H1 (cell line): ENCODE measurements at regions not wholly inside any gene's neighbourhood (a gene's known extent, or its start where the extent isn't known, plus 50 kb on each side); places are given as distances from the start of the nearest gene placed in this dataset.

ENCODE experiments used
- CTCF ChIA-PET: fragments of 300-600 bp; sonication (Branson Sonifier 250); formaldehyde crosslinking; loops from one replicate; lab custom pipeline; 2021; ENCODE audit not compliant: partially characterized antibody; lab: Charles Lee
- POLR2A ChIA-PET: fragments of 300-600 bp; sonication (Branson Sonifier 250); formaldehyde crosslinking; loops from one replicate; lab custom pipeline; 2021; ENCODE audit warnings: inconsistent platforms; ENCODE audit not compliant: partially characterized antibody; lab: Charles Lee
- DNase-seq, 2 experiments: peaks; one replicate each; pipeline versions ENCODE4 v3.0.0 to v3.0.0-alpha.2; 2010 to 2022; ENCODE audit warnings: low spot score in 2 of 2, low read depth in 1 of 2, mixed read lengths in 1 of 2
- FAIRE-seq: peaks from 2 replicates; lab custom pipeline; 2011; peaks lifted over from hg19 to GRCh38; lab: Jason Lieb, UNC
- H2AFZ ChIP-seq: 2 replicates; pipeline ENCODE4 v1.8.1; 2012; ENCODE audit warnings: low read length, inconsistent platforms
- H2AK5ac ChIP-seq: 2 replicates; pipeline ENCODE4 v1.6.1; 2013; ENCODE audit warnings: low read depth, low read length
- H2BK120ac ChIP-seq: replicated peaks from 2 replicates; pipeline ENCODE3; 2013; ENCODE audit warnings: low read depth, low read length, inconsistent platforms
- H2BK12ac ChIP-seq: 2 replicates; pipeline ENCODE4 v1.6.1; 2013; ENCODE audit warnings: low read depth, low read length
- H2BK15ac ChIP-seq: 2 replicates; pipeline ENCODE4 v1.6.1; 2013; ENCODE audit warnings: low read length
- H2BK20ac ChIP-seq: 2 replicates; pipeline ENCODE4 v1.6.1; 2013; ENCODE audit warnings: low read length
- H2BK5ac ChIP-seq: 2 replicates; pipeline ENCODE4 v1.6.1; 2013; ENCODE audit warnings: low read depth, low read length
- H3K14ac ChIP-seq: 2 replicates; pipeline ENCODE4 v1.6.1; 2013; ENCODE audit warnings: inconsistent platforms; ENCODE audit not compliant: insufficient read length
- H3K18ac ChIP-seq: 2 replicates; pipeline ENCODE4 v1.6.1; 2013; ENCODE audit warnings: low read length; ENCODE audit errors: extremely low read depth
- H3K23ac ChIP-seq: 2 replicates; pipeline ENCODE4 v1.6.1; 2013; ENCODE audit warnings: inconsistent platforms; ENCODE audit not compliant: insufficient read length
- H3K23me2 ChIP-seq: 2 replicates; pipeline ENCODE4 v1.6.1; 2013; ENCODE audit warnings: low read depth, low read length
- H3K27ac ChIP-seq: 2 replicates; pipeline ENCODE4 v1.6.1; 2011; ENCODE audit warnings: low read depth, low read length, inconsistent platforms
- H3K27me3 ChIP-seq, 4 experiments: replicated peaks in 1 of 4; 1 replicate in 1 of 4; 2 replicates in 3 of 4; pipeline versions ENCODE4 v1.6.1 to v1.8.1; 2011 to 2013; ENCODE audit warnings: low read length in 3 of 4, mild to moderate bottlenecking in 3 of 4, inconsistent platforms in 2 of 4, mixed read lengths in 2 of 4, moderate library complexity in 1 of 4; ENCODE audit not compliant: control insufficient read depth in 3 of 4, insufficient read depth in 3 of 4; ENCODE audit errors: extremely low read depth in 1 of 4
- H3K36me3 ChIP-seq, 4 experiments: 2 replicates each; pipeline versions ENCODE4 v1.6.1 to v1.8.1; 2011 to 2013; ENCODE audit warnings: mild to moderate bottlenecking in 4 of 4, low read length in 3 of 4, moderate library complexity in 2 of 4, control low read depth in 1 of 4, inconsistent platforms in 1 of 4; ENCODE audit not compliant: insufficient read depth in 4 of 4, control insufficient read depth in 2 of 4
- H3K4ac ChIP-seq: replicated peaks from 2 replicates; pipeline ENCODE3; 2013; ENCODE audit warnings: low read length, low read depth, mixed read lengths, inconsistent platforms; ENCODE audit not compliant: insufficient read length
- H3K4me1 ChIP-seq, 4 experiments: replicated peaks in 1 of 4; 1 replicate in 1 of 4; 2 replicates in 3 of 4; pipeline versions ENCODE4 v1.6.1 to v1.8.1; 2011 to 2013; ENCODE audit warnings: low read length in 3 of 4, inconsistent platforms in 2 of 4, mixed read lengths in 1 of 4; ENCODE audit not compliant: insufficient read depth in 4 of 4, control insufficient read depth in 3 of 4
- H3K4me2 ChIP-seq, 2 experiments: 2 replicates each; pipeline versions ENCODE4 v1.6.1 to v1.8.1; 2011 to 2013; ENCODE audit warnings: low read depth in 2 of 2, low read length in 2 of 2, control low read depth in 1 of 2, inconsistent platforms in 1 of 2, mild to moderate bottlenecking in 1 of 2; ENCODE audit not compliant: insufficient read depth in 1 of 2
- H3K4me3 ChIP-seq, 4 experiments: fragments of 200-600, 300-600 bp in 1 of 4; sonication (generic), shearing (Covaris generic), sonication (Bioruptor Twin) in 1 of 4; 2 replicates each; pipeline versions ENCODE4 v1.5.1 to v1.8.1; 2011 to 2016; ENCODE audit warnings: low read length in 4 of 4, low read depth in 3 of 4, control low read depth in 2 of 4, inconsistent platforms in 2 of 4, mild to moderate bottlenecking in 2 of 4, mixed read lengths in 1 of 4, moderate library complexity in 1 of 4; ENCODE audit not compliant: insufficient read depth in 2 of 4; ENCODE audit errors: extremely low read depth in 1 of 4
- H3K56ac ChIP-seq: replicated peaks from 2 replicates; pipeline ENCODE3; 2013; ENCODE audit warnings: low read depth, mild to moderate bottlenecking, mixed read lengths, low read length, inconsistent platforms; ENCODE audit not compliant: insufficient read length
- H3K79me1 ChIP-seq: 2 replicates; pipeline ENCODE4 v1.6.1; 2013; ENCODE audit warnings: low read depth, low read length, control low read depth
- H3K79me2 ChIP-seq, 2 experiments: 2 replicates each; pipeline versions ENCODE4 v1.6.1 to v1.8.1; 2012 to 2013; ENCODE audit warnings: low read length in 2 of 2, mild to moderate bottlenecking in 2 of 2, inconsistent platforms in 1 of 2; ENCODE audit not compliant: insufficient read depth in 2 of 2, control insufficient read depth in 1 of 2
- H3K9ac ChIP-seq, 4 experiments: replicated peaks in 1 of 4; 1 replicate in 1 of 4; 2 replicates in 3 of 4; pipeline versions ENCODE4 v1.6.1 to v1.8.1; 2011 to 2013; ENCODE audit warnings: low read depth in 3 of 4, low read length in 3 of 4, control low read depth in 2 of 4, mild to moderate bottlenecking in 2 of 4, moderate library complexity in 2 of 4, inconsistent platforms in 1 of 4; ENCODE audit errors: extremely low read depth in 1 of 4
- H3K9me3 ChIP-seq, 2 experiments: 2 replicates each; pipeline versions ENCODE4 v1.6.1 to v1.8.1; 2012 to 2013; ENCODE audit warnings: mild to moderate bottlenecking in 2 of 2, moderate library complexity in 2 of 2, control low read depth in 1 of 2, inconsistent platforms in 1 of 2, low read depth in 1 of 2, low read length in 1 of 2, mixed read lengths in 1 of 2; ENCODE audit not compliant: insufficient read depth in 2 of 2
- H4K20me1 ChIP-seq, 2 experiments: replicated peaks in 1 of 2; 2 replicates each; pipeline versions ENCODE3 to v1.8.1; 2011 to 2013; ENCODE audit warnings: inconsistent platforms in 2 of 2, low read length in 2 of 2, mild to moderate bottlenecking in 1 of 2; ENCODE audit not compliant: insufficient read depth in 2 of 2, control insufficient read depth in 1 of 2
- H4K5ac ChIP-seq: 2 replicates; pipeline ENCODE4 v1.6.1; 2013; ENCODE audit warnings: low read length, low read depth, mixed read lengths, inconsistent platforms; ENCODE audit not compliant: insufficient read length
- H4K8ac ChIP-seq: 2 replicates; pipeline ENCODE4 v1.8.0; 2013; ENCODE audit warnings: mild to moderate bottlenecking, moderate library complexity, low read length, inconsistent platforms; ENCODE audit not compliant: insufficient read depth; ENCODE audit errors: extremely low read depth
- H4K91ac ChIP-seq: replicated peaks from 2 replicates; pipeline ENCODE3; 2013; ENCODE audit warnings: low read length, mixed read lengths, inconsistent platforms; ENCODE audit not compliant: insufficient read length
- ASH2L ChIP-seq: fragments of 200-600, 300-600 bp; sonication (generic); IDR thresholded peaks from one replicate; pipeline ENCODE4 v1.7.1; 2017; ENCODE audit warnings: low read length
- EP300 ChIP-seq, 2 experiments: IDR thresholded peaks; 1 replicate in 1 of 2; 2 replicates in 1 of 2; pipeline ENCODE4 v1.6.1; 2011 to 2012; ENCODE audit warnings: low read depth in 2 of 2, low read length in 2 of 2, mild to moderate bottlenecking in 2 of 2, borderline replicate concordance in 1 of 2, inconsistent platforms in 1 of 2, moderate library complexity in 1 of 2
- RAD21 ChIP-seq, 2 experiments: IDR thresholded peaks in 1 of 2; conservative IDR thresholded peaks in 1 of 2; 2 replicates each; pipeline ENCODE4 v1.6.1; 2011; ENCODE audit warnings: low read depth in 2 of 2, low read length in 2 of 2, improper control_type of control experiment in 1 of 2, inconsistent platforms in 1 of 2, mild to moderate bottlenecking in 1 of 2, moderate library complexity in 1 of 2
- WGBS, 2 experiments: shearing (Covaris generic) in 1 of 2; methylation state at CpG; one replicate each; pipeline versions ENCODE4 v1.1.6 to v1.1.7; 2013 to 2015; ENCODE audit warnings: low lambda C conversion rate in 2 of 2, mixed read lengths in 2 of 2, inconsistent platforms in 1 of 2, low coverage in 1 of 2, missing lambda C conversion rate in 1 of 2; ENCODE audit not compliant: insufficient replicate concordance in 2 of 2, insufficient coverage in 1 of 2, insufficient read length in 1 of 2; ENCODE audit errors: extremely low coverage in 1 of 2, missing lambda C conversion rate in 1 of 2; 5-methylcytosine and 5-hydroxymethylcytosine counted together

GRCh38 chr1:78722947-78723346, 73.3 kb downstream of the IFI44 start:
- H3K4ac ChIP-seq: no peak overlapping the region
- no peak overlapping the region for H3K56ac ChIP-seq
- H3K27ac ChIP-seq: no peak overlapping the region
- no peaks in the 10 kb centered on the region for H3K79me1 ChIP-seq
- no peaks in the 10 kb centered on the region for H3K36me3 ChIP-seq
- no peak overlapping the region for H2BK15ac ChIP-seq
- no peak overlapping the region for H2BK20ac ChIP-seq
- H2BK120ac ChIP-seq: no peak overlapping the region
- H3K9me3 ChIP-seq: no peaks in the 10 kb centered on the region
- no peak overlapping the region for H2AFZ ChIP-seq
- H3K9ac ChIP-seq: no peak overlapping the region
- H3K4me3 ChIP-seq: no peak overlapping the region
- no peak overlapping the region for H4K8ac ChIP-seq
- CTCF ChIA-PET: interaction anchor here (0.9 to 1.3 kb wide), 2 partner anchors 10 to 48 kb away, joined by 3 read pairs; no protein-coding TSS in a partner anchor
- H3K4me1 ChIP-seq: no peaks in the 10 kb centered on the region
- H3K27me3 ChIP-seq: no peaks in the 10 kb centered on the region
- H4K20me1 ChIP-seq: no peaks in the 10 kb centered on the region
- DNase-seq (no peak), FAIRE-seq (no peak)
- H2AK5ac ChIP-seq: no peak overlapping the region
- H3K23me2 ChIP-seq: no peaks in the 10 kb centered on the region
- H4K5ac ChIP-seq: no peak overlapping the region
- H3K79me2 ChIP-seq: no peaks in the 10 kb centered on the region
- H2BK5ac ChIP-seq: no peak overlapping the region
- no peak overlapping the region for H3K23ac ChIP-seq
- no peak overlapping the region for H3K18ac ChIP-seq
- no peak overlapping the region for H3K4me2 ChIP-seq
- no peak for TF ChIP-seq ASH2L
- no peak for TF ChIP-seq EP300 (IDR thresholded peaks at IDR 0.05; ENCODE audit: borderline replicate concordance in 1 of 2, low read depth in 2 of 2, low read length in 2 of 2)
- no peak for TF ChIP-seq RAD21 (IDR thresholded peaks at IDR 0.05 in 1 of 2, conservative IDR thresholded peaks at IDR 0.05 in 1 of 2; ENCODE audit: low read depth in 2 of 2, low read length in 2 of 2)
- TF ChIP-seq, all 59 proteins: peak for 0
- 94% methylated on average over 3 of the region's 3 CpGs; no CpG with 5 or more reads in 1 of the 2 experiments for WGBS, 2 experiments
- Histone ChIP-seq H3K14ac (no peak overlapping the region), H4K91ac (no peak overlapping the region), H2BK12ac (no peak overlapping the region)
- POLR2A ChIA-PET: no interaction called here
